ENCODE measurements at regions not wholly inside any gene's neighbourhood (a gene's known extent, or its start where the extent isn't known, plus 50 kb on each side); places are given as distances from the start of the nearest gene placed in this dataset.

DNA sequence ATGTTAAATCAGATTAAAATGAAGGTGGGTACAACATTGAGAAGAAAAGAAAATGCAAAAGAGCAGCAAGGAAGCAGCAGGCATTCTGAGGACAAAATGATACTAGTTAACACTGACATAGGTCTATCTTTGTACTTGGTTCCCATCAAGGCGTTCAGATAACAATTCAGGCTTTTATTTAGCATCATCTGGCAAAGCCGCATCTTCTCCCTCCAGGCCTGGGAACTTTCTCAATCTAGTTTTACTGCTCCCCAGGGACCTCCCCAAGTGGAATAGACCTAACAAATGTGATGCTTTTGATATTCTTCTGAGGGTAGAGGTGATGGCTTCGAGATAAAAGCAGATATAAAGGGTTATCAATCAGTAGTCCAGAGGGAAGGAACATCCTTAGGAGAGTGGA lies 130.6 kb downstream of the C3orf38 start:
- CTCF ChIA-PET = no interaction called here
- 8% methylated on average over 3 of the region's 3 CpGs for WGBS (ENCODE audit: low lambda C conversion rate)
- TF ChIP-seq FOXM1 (IDR thresholded peaks at IDR 0.05; ENCODE audit: low read depth) (no peak), CHD2 (IDR thresholded peaks at IDR 0.05; ENCODE audit: low read length, partially characterized antibody) (no peak), TCF12 (IDR thresholded peaks at IDR 0.05) (no peak), SIN3A (IDR thresholded peaks at IDR 0.05; ENCODE audit: borderline replicate concordance, low read depth, low read length) (no peak), EZH2phosphoT487 (IDR thresholded peaks at IDR 0.05; ENCODE audit: borderline replicate concordance, low read depth) (no peak), MXI1 (IDR thresholded peaks at IDR 0.05; ENCODE audit: low read depth, low read length) (no peak), RFX5 (IDR thresholded peaks at IDR 0.05; ENCODE audit: low read length) (no peak), GATA2 (CRISPR knock-in tag; IDR thresholded peaks at IDR 0.05) (no peak), TAF1 (IDR thresholded peaks at IDR 0.05; ENCODE audit: borderline replicate concordance, low read depth, low read length) (no peak)
- TF ChIP-seq, protein P1, sequence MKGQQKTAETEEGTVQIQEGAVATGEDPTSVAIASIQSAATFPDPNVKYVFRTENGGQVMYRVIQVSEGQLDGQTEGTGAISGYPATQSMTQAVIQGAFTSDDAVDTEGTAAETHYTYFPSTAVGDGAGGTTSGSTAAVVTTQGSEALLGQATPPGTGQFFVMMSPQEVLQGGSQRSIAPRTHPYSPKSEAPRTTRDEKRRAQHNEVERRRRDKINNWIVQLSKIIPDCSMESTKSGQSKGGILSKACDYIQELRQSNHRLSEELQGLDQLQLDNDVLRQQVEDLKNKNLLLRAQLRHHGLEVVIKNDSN (IDR thresholded peaks at IDR 0.05; ENCODE audit: borderline replicate concordance, low read depth) = no peak
- TF ChIP-seq, protein P2, sequence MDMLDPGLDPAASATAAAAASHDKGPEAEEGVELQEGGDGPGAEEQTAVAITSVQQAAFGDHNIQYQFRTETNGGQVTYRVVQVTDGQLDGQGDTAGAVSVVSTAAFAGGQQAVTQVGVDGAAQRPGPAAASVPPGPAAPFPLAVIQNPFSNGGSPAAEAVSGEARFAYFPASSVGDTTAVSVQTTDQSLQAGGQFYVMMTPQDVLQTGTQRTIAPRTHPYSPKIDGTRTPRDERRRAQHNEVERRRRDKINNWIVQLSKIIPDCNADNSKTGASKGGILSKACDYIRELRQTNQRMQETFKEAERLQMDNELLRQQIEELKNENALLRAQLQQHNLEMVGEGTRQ (IDR thresholded peaks at IDR 0.05; ENCODE audit: borderline replicate concordance, low read depth, low read length) = no peak
- TF ChIP-seq, protein P3, sequence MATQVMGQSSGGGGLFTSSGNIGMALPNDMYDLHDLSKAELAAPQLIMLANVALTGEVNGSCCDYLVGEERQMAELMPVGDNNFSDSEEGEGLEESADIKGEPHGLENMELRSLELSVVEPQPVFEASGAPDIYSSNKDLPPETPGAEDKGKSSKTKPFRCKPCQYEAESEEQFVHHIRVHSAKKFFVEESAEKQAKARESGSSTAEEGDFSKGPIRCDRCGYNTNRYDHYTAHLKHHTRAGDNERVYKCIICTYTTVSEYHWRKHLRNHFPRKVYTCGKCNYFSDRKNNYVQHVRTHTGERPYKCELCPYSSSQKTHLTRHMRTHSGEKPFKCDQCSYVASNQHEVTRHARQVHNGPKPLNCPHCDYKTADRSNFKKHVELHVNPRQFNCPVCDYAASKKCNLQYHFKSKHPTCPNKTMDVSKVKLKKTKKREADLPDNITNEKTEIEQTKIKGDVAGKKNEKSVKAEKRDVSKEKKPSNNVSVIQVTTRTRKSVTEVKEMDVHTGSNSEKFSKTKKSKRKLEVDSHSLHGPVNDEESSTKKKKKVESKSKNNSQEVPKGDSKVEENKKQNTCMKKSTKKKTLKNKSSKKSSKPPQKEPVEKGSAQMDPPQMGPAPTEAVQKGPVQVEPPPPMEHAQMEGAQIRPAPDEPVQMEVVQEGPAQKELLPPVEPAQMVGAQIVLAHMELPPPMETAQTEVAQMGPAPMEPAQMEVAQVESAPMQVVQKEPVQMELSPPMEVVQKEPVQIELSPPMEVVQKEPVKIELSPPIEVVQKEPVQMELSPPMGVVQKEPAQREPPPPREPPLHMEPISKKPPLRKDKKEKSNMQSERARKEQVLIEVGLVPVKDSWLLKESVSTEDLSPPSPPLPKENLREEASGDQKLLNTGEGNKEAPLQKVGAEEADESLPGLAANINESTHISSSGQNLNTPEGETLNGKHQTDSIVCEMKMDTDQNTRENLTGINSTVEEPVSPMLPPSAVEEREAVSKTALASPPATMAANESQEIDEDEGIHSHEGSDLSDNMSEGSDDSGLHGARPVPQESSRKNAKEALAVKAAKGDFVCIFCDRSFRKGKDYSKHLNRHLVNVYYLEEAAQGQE (IDR thresholded peaks at IDR 0.05; ENCODE audit: low read depth, low read length) = no peak
- TF ChIP-seq, protein P4, sequence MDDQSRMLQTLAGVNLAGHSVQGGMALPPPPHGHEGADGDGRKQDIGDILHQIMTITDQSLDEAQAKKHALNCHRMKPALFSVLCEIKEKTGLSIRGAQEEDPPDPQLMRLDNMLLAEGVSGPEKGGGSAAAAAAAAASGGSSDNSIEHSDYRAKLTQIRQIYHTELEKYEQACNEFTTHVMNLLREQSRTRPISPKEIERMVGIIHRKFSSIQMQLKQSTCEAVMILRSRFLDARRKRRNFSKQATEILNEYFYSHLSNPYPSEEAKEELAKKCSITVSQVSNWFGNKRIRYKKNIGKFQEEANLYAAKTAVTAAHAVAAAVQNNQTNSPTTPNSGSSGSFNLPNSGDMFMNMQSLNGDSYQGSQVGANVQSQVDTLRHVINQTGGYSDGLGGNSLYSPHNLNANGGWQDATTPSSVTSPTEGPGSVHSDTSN (IDR thresholded peaks at IDR 0.05) = no peak
- Histone ChIP-seq H3K9ac (no peak overlapping the region), H3K79me2 (ENCODE audit: insufficient read depth) (no peaks in the 10 kb centered on the region), H2AFZ (ENCODE audit: low read depth) (no peak overlapping the region), H3K4me2 (no peak overlapping the region), H3K27ac (ENCODE audit: low read depth in 2 of 2, low read length in 1 of 2) (no peak overlapping the region), H3F3A (replicated peaks; ENCODE audit: insufficient read depth) (no peaks in the 10 kb centered on the region), H4K20me1 (ENCODE audit: insufficient read depth) (no peaks in the 10 kb centered on the region), H3K9me2 (no peaks in the 10 kb centered on the region), H3K4me1 (ENCODE audit: control insufficient read depth in 1 of 2, insufficient read depth in 2 of 2, low read depth in 1 of 2, low read length in 1 of 2) (no peaks in the 10 kb centered on the region), H3K4me3 (ENCODE audit: low read depth in 2 of 2, low read length in 1 of 2) (no peak overlapping the region), H3K36me3 (replicated peaks in 1 of 2; ENCODE audit: control insufficient read depth in 1 of 2, insufficient read depth in 2 of 2, low read length in 1 of 2) (no peaks in the 10 kb centered on the region), H3K9me3 (no peaks in the 10 kb centered on the region), H3K27me3 (ENCODE audit: insufficient read depth) (peaks cover 21% of the 10 kb centered on the region; the same call in 1 of the 2 replicates)
- POLR2A ChIA-PET = no interaction called here
- no peak for DNase-seq
